ENCODE measurements at regions not wholly inside any gene's neighbourhood (a gene's known extent, or its start where the extent isn't known, plus 50 kb on each side); places are given as distances from the start of the nearest gene placed in this dataset.
A peak's percentile ranks its signal among the peaks of the same experiment; 100 is the strongest.

GRCh38 chr18:44198612-44199284 is 481.9 kb upstream of the SETBP1 start:
- no peaks in the 10 kb centered on the region for H3K9me3 Mint-ChIP-seq
- H2AFZ ChIP-seq (replicated peaks) = peak overlapping the region; percentile 9
- H3K27ac Mint-ChIP-seq = no peak overlapping the region
- no peaks in the 10 kb centered on the region for H3K27me3 ChIP-seq
- no peaks in the 10 kb centered on the region for H3K4me1 ChIP-seq
- H3K79me2 ChIP-seq (ENCODE audit: low read depth) = no peaks in the 10 kb centered on the region
- no peak overlapping the region for H3K4me3 ChIP-seq
- H3K9ac ChIP-seq = no peak overlapping the region
- H3K36me3 Mint-ChIP-seq = no peaks in the 10 kb centered on the region
- DNase-seq (ENCODE audit: low spot score) = no peak
- no peaks in the 10 kb centered on the region for H3F3A ChIP-seq (ENCODE audit: low read depth)
- H3K4me2 ChIP-seq = no peak overlapping the region
- H3K9me3 ChIP-seq (ENCODE audit: low read depth) = no peaks in the 10 kb centered on the region
- TF ChIP-seq CTCF (IDR thresholded peaks at IDR 0.05) (no peak), EZH2 (IDR thresholded peaks at IDR 0.05) (no peak), EZH2phosphoT487 (IDR thresholded peaks at IDR 0.05) (no peak)
- no peak overlapping the region for H3K27ac ChIP-seq
- H3K27me3 Mint-ChIP-seq (ENCODE audit: insufficient read depth, low read depth) = no peaks in the 10 kb centered on the region
- no peaks in the 10 kb centered on the region for H3K4me1 Mint-ChIP-seq
- no peaks in the 10 kb centered on the region for H3K36me3 ChIP-seq
- no peak overlapping the region for H3K4me3 Mint-ChIP-seq
- H4K20me1 ChIP-seq (ENCODE audit: low read depth) = no peaks in the 10 kb centered on the region

- Histone ChIP-seq H2AFZ (replicated peaks) (no peak overlapping the region), H3K4me2 (no peak overlapping the region), H3F3A (ENCODE audit: low read depth) (no peaks in the 10 kb centered on the region), H3K27ac (no peak overlapping the region), H3K4me3 (no peak overlapping the region), H4K20me1 (ENCODE audit: low read depth) (no peaks in the 10 kb centered on the region), H3K4me1 (no peaks in the 10 kb centered on the region), H3K79me2 (ENCODE audit: low read depth) (no peaks in the 10 kb centered on the region), H3K9me3 (ENCODE audit: low read depth) (no peaks in the 10 kb centered on the region), H3K9ac (no peak overlapping the region), H3K36me3 (no peaks in the 10 kb centered on the region), H3K27me3 (no peaks in the 10 kb centered on the region)
- Mint-ChIP-seq H3K36me3 (no peaks in the 10 kb centered on the region), H3K9me3 (peaks cover 3% of the 10 kb centered on the region), H3K4me3 (no peak overlapping the region), H3K27ac (no peak overlapping the region), H3K27me3 (ENCODE audit: insufficient read depth, low read depth) (no peaks in the 10 kb centered on the region), H3K4me1 (no peaks in the 10 kb centered on the region)
- TF ChIP-seq CTCF (IDR thresholded peaks at IDR 0.05) (no peak), EZH2 (IDR thresholded peaks at IDR 0.05) (no peak), EZH2phosphoT487 (IDR thresholded peaks at IDR 0.05) (no peak)
- DNase-seq (ENCODE audit: low spot score) = no peak
Observed at GRCh38 chr18:44213293-44213692, 467.4 kb upstream of the SETBP1 start.

GRCh38 chr18:44214396-44214795 is 466.3 kb upstream of the SETBP1 start:
- DNase-seq (ENCODE audit: low spot score) = no peak
- no peak for TF ChIP-seq CTCF (IDR thresholded peaks at IDR 0.05)
- H3F3A ChIP-seq (ENCODE audit: low read depth) = no peaks in the 10 kb centered on the region
- no peaks in the 10 kb centered on the region for H3K4me1 Mint-ChIP-seq
- no peak overlapping the region for H3K27ac Mint-ChIP-seq
- no peaks in the 10 kb centered on the region for H3K27me3 ChIP-seq
- H2AFZ ChIP-seq (replicated peaks) = no peak overlapping the region
- H3K4me1 ChIP-seq = no peaks in the 10 kb centered on the region
- H3K36me3 Mint-ChIP-seq = no peaks in the 10 kb centered on the region
- no peaks in the 10 kb centered on the region for H3K9me3 ChIP-seq (ENCODE audit: low read depth)
- H3K4me2 ChIP-seq = no peak overlapping the region
- no peaks in the 10 kb centered on the region for H3K27me3 Mint-ChIP-seq (ENCODE audit: insufficient read depth, low read depth)
- H3K79me2 ChIP-seq (ENCODE audit: low read depth) = no peaks in the 10 kb centered on the region
- H3K9ac ChIP-seq = no peak overlapping the region
- H3K36me3 ChIP-seq = no peaks in the 10 kb centered on the region
- no peak overlapping the region for H3K4me3 Mint-ChIP-seq
- H3K27ac ChIP-seq = no peak overlapping the region
- no peaks in the 10 kb centered on the region for H4K20me1 ChIP-seq (ENCODE audit: low read depth)
- peaks cover 3% of the 10 kb centered on the region for H3K9me3 Mint-ChIP-seq
- H3K4me3 ChIP-seq = no peak overlapping the region

All from neural progenitor cell (in vitro differentiated cells).